DMS153 (cell line): ENCODE measurements at regions not wholly inside any gene's neighbourhood (a gene's known extent, or its start where the extent isn't known, plus 50 kb on each side); places are given as distances from the start of the nearest gene placed in this dataset.

Experiments
- DNase-seq: peaks from one replicate; lab custom pipeline; 2025; lab: John Stamatoyannopoulos, UW

DNA sequence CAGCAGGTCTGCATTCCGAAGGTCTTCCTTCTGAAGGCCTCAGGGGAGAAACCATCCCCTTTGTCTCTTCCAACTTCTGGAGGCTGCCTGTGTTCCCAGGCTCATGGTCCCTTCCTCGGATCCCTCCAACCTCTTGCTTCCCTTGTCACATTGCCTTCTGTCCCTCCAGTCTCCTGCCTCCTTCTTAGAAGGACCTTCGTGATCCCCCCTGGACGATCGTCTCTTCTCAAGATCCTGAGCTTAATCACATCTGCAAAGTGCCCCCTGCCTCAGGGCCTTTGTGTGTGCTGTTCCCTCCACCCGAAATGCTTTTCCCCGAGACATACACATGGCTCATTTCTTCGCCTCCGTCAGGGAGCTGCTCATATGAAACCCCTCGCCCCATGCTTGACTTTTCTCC, 505.8 kb downstream of the SHQ1 start:
- no peak for DNase-seq

GRCh38 chr3:72341920-72342319, 506.3 kb downstream of the SHQ1 start:
- DNase-seq: no peak

DNA sequence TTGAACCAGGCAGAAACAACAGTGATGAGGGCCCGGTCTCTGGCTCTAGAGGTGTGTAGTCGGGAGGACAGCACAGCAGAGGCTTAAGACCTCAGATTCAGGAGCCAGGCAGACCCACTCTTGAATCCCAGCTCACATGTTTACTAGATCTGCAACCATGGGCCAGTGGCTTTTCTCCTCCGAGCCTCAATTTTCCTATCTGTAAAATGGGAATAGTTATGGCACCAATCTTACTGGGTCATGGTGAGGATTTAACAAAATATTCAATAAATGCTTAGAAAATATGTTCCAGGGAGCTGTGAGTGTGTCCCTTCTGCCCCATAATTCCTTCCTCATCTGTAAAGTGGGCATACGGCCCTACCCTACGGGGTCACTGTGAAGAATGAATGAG, 506.9 kb downstream of the SHQ1 start:
- DNase-seq: no peak

- no peak for DNase-seq
Measured at GRCh38 chr3:72340476-72341379, 507.5 kb downstream of the SHQ1 start.

GRCh38 chr3:72340056-72340455, 508.2 kb downstream of the SHQ1 start:
- DNase-seq: no peak

DNA sequence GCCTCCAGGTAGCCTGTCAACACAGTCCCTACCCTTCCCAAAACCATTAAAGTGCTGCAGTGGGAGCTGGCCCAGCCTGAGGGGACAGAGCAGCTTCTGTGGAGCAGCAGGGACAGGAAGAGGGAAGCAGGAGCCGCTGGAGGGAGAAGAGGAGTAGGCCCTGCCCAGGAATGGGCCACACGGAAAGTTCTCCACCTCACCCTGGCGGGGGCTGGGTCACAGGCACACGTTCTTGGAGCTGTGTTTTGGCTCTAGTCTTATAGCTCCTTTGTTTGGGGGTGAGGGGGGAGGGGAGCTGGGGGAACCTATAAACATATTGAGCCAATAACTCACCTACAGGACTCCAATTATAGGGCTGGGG, 508.6 kb downstream of the SHQ1 start:
- DNase-seq: no peak

- DNase-seq: no peak
Measured at GRCh38 chr3:72338942-72339669, 509.1 kb downstream of the SHQ1 start.

GRCh38 chr3:72338082-72338941, 509.9 kb downstream of the SHQ1 start:
- no peak for DNase-seq

DNA sequence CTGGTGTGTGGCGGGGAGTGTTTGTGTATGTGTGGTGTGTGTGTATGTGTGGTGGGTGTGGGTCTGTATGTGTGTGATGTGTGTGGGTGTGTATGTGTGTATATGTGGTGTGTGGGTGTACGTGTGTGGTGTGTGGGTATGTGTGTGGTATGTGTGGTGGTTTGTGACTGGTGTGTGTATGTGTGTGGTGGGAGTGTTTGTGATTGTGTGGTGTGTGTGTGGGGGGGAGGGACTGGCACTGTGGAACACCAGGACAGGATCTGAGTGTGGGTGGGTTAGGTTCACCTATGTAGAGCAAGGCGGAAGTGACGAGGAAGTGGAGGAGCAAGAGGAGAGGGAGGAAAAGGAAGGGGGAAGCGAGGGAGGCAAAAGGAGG, 510.8 kb downstream of the SHQ1 start:
- DNase-seq: no peak

DNA sequence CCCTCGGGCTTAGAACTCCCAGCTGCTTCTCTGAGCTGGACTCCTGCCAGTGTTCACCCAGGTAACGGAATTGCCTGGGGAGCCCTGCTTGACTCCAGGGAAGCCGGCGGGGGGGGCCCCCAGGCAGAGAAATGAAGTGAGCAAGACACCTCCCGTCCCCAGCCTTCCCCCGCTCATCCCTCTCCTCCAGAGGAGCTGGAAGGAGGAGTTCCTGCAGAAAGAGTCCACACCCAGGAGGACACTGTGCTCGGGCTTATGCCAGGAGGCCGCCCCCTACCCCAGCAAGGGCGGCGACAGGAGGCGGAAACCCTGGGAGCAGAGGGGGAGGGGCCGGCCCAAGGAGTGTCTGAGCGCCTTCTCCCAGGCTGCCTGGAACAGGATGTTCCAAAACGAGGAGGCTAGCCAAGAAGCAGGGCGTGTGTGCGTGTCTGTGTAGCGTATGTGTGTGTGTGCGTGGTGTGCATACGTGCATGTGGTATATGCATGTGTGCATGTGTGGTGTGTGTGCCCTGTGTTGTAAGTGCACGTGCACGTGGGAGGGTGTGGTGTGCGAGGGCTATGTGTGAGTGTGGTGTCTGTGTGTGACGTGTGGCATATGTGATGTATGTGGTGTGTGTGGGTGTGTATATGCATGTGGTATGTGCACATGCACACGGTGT, 511.3 kb downstream of the SHQ1 start:
- DNase-seq: peak; percentile 12

DNA sequence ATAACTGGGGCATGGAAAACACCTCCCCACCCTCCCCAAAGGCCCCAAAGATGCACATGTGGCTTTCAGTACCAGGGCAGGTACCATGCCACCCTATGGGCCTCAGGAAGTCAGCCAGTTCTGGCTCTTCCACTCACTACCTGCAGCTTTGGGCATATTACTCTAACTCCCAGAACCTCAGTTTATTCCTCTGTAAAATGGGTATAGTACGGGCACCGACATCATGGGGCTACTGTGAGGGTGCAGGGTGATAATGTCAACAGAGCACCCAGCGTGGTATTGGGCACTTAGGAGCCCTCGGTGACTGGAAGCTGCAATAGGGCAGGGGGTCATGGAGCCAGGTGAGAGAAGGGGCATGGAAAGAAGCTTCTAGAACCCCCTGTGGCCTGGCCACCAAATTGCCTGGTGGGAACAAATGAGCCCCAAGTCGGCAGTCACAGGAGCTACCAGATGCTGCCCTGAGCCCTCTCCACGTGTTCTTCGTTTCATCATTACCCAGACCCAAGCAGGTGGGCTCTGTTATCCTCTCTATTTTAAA, 512.1 kb downstream of the SHQ1 start:
- DNase-seq: no peak

DNA sequence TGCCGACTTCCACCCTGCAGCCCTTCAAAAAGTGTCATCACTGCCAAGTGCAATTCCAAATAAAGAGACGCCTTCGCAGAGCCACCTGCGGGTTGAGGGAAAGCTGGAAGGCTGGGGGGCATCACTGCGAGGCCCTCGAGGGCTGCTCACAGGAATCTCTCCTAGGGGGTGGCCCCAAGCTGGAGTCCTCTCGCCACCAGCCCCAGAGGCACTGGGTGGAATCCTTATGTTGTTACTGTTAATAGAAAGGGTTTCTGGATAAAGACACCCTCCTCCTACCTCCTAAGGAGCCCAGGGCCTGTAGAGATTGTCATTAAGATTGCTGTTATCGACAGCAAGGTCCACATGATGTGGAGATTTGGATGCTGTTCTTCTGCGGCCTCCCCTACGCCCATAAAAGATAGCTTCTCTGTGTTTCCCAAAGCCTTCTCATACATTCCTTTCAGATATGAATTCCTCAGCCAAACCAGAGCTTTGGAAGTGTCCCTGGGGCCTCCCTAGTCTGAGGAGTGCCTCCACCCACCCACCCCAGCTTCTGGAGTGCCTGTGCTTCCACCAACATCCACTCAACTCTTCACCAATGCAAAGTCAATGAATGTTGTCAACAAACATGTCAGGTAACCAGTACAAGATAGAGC, 512.7 kb downstream of the SHQ1 start:
- no peak for DNase-seq

GRCh38 chr3:72334681-72335457, 513.4 kb downstream of the SHQ1 start:
- no peak for DNase-seq

- no peak for DNase-seq
Measured at GRCh38 chr3:72332689-72333088, 515.6 kb downstream of the SHQ1 start.

DNA sequence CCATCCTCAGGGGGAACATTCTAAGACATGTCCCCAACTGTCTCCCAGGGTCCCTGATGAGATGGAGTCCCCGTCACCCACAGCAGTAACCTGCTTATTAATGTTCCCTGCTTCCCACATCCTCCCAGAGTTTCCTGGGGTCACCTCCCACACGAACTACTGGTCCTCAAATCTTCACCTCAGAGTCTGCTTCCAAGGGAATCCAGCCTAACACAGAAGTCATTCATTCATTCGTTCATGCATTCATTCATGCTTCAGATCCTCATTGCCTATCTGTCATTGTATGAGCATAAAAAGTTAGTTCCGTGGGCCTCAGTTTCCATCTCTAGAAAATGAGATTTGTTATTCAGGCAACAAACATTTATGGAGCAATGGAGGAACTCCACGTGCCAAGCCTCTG, 516.2 kb downstream of the SHQ1 start:
- no peak for DNase-seq

- DNase-seq: no peak
Measured at GRCh38 chr3:72331076-72331475, 517.2 kb downstream of the SHQ1 start.

GRCh38 chr3:72329354-72329753, 518.9 kb downstream of the SHQ1 start:
- peak; percentile 66 for DNase-seq

DNA sequence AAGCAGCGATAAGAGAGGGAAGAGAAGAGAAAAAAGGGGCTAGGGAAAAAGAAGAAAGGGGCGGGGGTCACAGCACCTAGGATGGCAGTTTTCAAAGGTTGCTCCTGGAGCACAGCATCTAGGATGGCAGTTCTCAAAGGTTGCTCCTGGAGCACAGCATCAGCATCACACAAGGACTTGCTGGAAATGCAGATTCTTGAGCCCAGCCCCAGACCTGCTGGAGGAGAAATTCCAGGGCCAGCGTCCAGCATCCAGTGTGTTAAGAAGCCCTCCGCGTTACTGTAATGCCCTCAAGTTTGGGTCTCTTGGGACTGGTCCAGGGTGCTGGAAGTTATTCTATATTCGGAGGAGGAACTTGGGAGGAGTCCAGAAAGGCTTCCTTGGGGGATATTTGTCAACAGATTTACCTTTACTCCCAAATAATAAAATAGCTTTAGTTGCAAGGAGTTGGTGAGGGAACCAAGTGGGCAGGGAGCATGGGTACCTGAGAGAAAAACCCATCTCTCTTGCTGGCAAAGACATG, 519.4 kb downstream of the SHQ1 start:
- DNase-seq: no peak

DNA sequence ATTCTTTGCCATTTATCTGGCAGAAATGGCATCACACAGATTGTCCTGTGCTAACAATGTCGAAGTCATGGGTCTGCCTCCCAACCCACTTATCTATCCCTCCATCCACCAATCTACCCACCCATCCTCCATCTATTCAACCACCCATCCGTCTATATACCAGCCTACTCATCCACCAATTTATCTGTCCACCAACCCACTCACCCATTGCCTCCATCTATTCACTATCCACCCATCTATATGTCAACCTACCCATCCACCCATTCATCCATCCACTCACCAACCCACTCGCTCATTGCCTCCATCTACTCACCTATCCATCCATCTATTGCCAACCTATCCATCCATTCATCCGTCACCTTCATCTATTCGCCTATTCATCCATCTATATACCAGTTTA, 521.2 kb downstream of the SHQ1 start:
- DNase-seq: no peak

GRCh38 chr3:72324253-72324811, 523.9 kb downstream of the SHQ1 start:
- no peak for DNase-seq
